Upper lobe of right lung (tissue), 1 donor: ENCODE measurements at regions not wholly inside any gene's neighbourhood (a gene's known extent, or its start where the extent isn't known, plus 50 kb on each side); places are given as distances from the start of the nearest gene placed in this dataset.

ENCODE experiments used
- ATAC-seq: fragments of 200-7000 bp; cut with Tn5 transposase; one replicate; pipeline ENCODE4 v1.9.1; 2020; ENCODE audit warnings: mild to moderate bottlenecking, moderate library complexity
- DNase-seq: peaks from one replicate; pipeline ENCODE4 v3.0.0-alpha.2; 2020
- H3K27ac ChIP-seq: fragments of 200-600 bp; one replicate; pipeline ENCODE4 v1.8.0; 2022
- H3K27me3 ChIP-seq: fragments of 200-600 bp; one replicate; pipeline ENCODE4 v1.8.0; 2022; ENCODE audit warnings: mild to moderate bottlenecking
- H3K36me3 ChIP-seq: fragments of 200-600 bp; one replicate; pipeline ENCODE4 v1.8.0; 2022
- H3K4me1 ChIP-seq: fragments of 200-600 bp; one replicate; pipeline ENCODE4 v1.8.0; 2022
- H3K4me3 ChIP-seq: fragments of 200-600 bp; one replicate; pipeline ENCODE4 v1.8.0; 2022; ENCODE audit warnings: mild to moderate bottlenecking
- H3K9me3 ChIP-seq: fragments of 200-600 bp; one replicate; pipeline ENCODE4 v1.8.0; 2022
- CTCF ChIP-seq: fragments of 200-600 bp; IDR thresholded peaks from one replicate; pipeline ENCODE4 v1.8.0; 2022; ENCODE audit warnings: antibody characterized with exemption
- intact Hi-C: fragments of 100-400 bp; cut with DNase I; formaldehyde crosslinking; loops from one replicate; pipeline ENCODE4 v1.11.0; 2022
- donor health status: DM: no; HTN: yes; CAD: no; lungs with severe emphysema.

DNA sequence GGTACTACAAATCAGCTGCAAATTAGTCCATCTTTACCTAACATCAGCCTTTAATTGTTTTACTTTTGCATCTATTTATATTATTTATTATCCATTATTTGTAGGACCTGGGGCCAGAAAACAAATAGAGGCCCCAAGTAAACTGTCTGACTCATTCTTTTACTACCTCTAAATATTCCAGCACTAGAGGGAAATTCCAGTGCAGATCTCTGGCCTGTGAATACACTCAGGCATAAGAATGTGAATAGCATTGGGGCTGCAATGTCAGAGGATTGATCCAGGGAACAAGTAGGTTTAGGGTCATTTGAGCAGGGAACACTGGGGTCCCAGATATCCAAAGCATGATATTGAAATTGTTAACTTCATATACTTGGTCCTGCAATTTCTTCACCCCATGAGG, 176.6 kb upstream of the TYRP1 start:
- Histone ChIP-seq H3K36me3 (no peaks in the 10 kb centered on the region), H3K27ac (no peak overlapping the region), H3K27me3 (no peaks in the 10 kb centered on the region), H3K4me3 (no peak overlapping the region), H3K9me3 (no peaks in the 10 kb centered on the region), H3K4me1 (no peaks in the 10 kb centered on the region)
- DNase-seq = no peak
- TF ChIP-seq CTCF = no peak
- intact Hi-C loops = no loop called here
- no peak for ATAC-seq

DNA sequence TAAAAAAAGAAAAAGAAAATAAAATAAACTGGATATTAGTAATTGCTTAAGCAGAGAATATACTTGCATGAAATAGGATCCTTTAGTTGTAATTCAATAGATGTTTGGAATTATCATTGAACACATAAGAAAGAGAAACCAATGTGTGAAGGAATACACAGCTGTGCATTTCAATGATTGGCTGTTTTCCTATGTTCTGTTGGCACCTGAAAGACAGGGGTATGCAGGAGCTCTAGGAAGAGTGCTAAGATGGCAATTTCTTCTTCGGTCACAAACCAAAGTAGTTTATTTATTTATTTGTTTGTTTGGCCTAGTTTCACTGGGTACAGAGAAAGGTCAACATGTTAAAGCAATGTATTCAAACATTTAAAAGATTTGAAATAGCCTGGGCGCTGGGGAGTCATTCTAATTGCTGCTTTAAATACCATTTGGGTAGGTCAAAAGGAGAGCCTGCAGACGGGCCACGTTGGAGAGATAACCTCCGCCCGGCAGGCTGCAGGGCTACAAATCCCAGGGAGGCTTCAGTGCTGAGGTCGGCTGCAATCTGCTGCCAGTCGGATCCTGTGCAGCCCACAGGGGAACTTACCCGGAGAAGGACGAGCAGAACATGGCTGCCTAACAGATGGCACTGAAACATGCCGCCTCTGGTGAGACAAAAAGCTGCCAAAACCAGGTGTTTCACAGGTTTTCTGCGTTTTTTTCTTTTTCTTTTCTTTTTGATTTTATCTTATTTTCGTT, 154.2 kb upstream of the TYRP1 start:
- H3K4me1 ChIP-seq = no peaks in the 10 kb centered on the region
- TF ChIP-seq CTCF = no peak
- H3K9me3 ChIP-seq = no peaks in the 10 kb centered on the region
- ATAC-seq (peak; percentile 48), DNase-seq (no peak)
- peak overlapping the region; percentile 30 for H3K4me3 ChIP-seq
- no peaks in the 10 kb centered on the region for H3K36me3 ChIP-seq
- no peak overlapping the region for H3K27ac ChIP-seq
- H3K27me3 ChIP-seq = no peaks in the 10 kb centered on the region
- intact Hi-C loops = no loop called here

GRCh38 chr9:12539580-12539975, 153.6 kb upstream of the TYRP1 start:
- Histone ChIP-seq H3K4me1 (no peaks in the 10 kb centered on the region), H3K36me3 (no peaks in the 10 kb centered on the region), H3K27me3 (no peaks in the 10 kb centered on the region), H3K27ac (no peak overlapping the region), H3K9me3 (no peaks in the 10 kb centered on the region), H3K4me3 (peak overlapping the region; percentile 30)
- intact Hi-C loops = no loop called here
- no peak for DNase-seq
- TF ChIP-seq CTCF = no peak
- ATAC-seq = no peak

GRCh38 chr9:12544700-12545099, 148.5 kb upstream of the TYRP1 start:
- Histone ChIP-seq H3K4me3 (no peak overlapping the region), H3K4me1 (no peaks in the 10 kb centered on the region), H3K27ac (no peak overlapping the region), H3K36me3 (no peaks in the 10 kb centered on the region), H3K9me3 (no peaks in the 10 kb centered on the region), H3K27me3 (no peaks in the 10 kb centered on the region)
- DNase-seq (no peak), ATAC-seq (no peak)
- intact Hi-C loops = no loop called here
- no peak for TF ChIP-seq CTCF

DNA sequence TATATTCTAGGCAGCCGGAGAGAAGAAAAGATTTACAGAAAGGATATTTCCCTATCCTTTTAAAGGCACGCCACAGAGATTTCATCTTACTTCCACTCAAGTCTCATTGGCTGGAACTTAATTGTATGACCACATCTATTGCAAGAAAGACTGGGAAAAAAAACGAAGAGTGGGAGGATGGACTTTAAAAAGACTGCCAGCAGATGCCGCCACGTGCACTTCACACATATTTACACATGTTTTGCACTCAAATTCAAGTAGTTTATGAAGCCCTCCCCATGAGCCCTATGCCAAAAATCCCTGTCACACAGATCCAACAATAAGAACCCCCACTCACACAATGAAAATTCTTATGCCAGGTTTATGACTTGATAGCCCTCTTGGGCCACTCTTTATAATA, 138.5 kb upstream of the TYRP1 start:
- intact Hi-C loops = no loop called here
- no peak overlapping the region for H3K27ac ChIP-seq
- no peaks in the 10 kb centered on the region for H3K36me3 ChIP-seq
- ATAC-seq = no peak
- DNase-seq = no peak
- H3K9me3 ChIP-seq = no peaks in the 10 kb centered on the region
- H3K4me1 ChIP-seq = no peaks in the 10 kb centered on the region
- no peak overlapping the region for H3K4me3 ChIP-seq
- TF ChIP-seq CTCF = no peak
- no peaks in the 10 kb centered on the region for H3K27me3 ChIP-seq
